SK-N-SH (cell line): ENCODE measurements at regions not wholly inside any gene's neighbourhood (a gene's known extent, or its start where the extent isn't known, plus 50 kb on each side); places are given as distances from the start of the nearest gene placed in this dataset.

Source experiments
- CTCF ChIA-PET: fragments of 300-600, 350-600 bp; formaldehyde crosslinking; extraction: SDS; loops from one replicate; lab custom pipeline; 2021; lab: Yijun Ruan, JAX
- POLR2A ChIA-PET: fragments of 350-600 bp; sonication (Branson Sonifier 250); formaldehyde crosslinking; extraction: SDS; loops from one replicate; lab custom pipeline; 2020; ENCODE audit warnings: antibody characterized with exemption, inconsistent platforms; lab: Yijun Ruan, JAX
- DNase-seq: peaks from one replicate; pipeline ENCODE4 v3.0.0; 2012
- H2AFZ ChIP-seq: fragments of 200-600 bp; sonication (generic); 2 replicates; pipeline ENCODE4 v1.8.1; 2016; ENCODE audit warnings: antibody characterized with exemption, mild to moderate bottlenecking, low read depth
- H3F3A ChIP-seq: fragments of 200-600 bp; sonication (generic); replicated peaks from 2 replicates; pipeline ENCODE3; 2016; ENCODE audit warnings: antibody characterized with exemption, mild to moderate bottlenecking; ENCODE audit not compliant: insufficient read depth
- H3K27ac ChIP-seq, 2 experiments: fragments of 200-500 bp in 1 of 2; fragments of 200-600 bp in 1 of 2; sonication (Bioruptor generic) in 1 of 2; sonication (generic), shearing (Covaris generic) in 1 of 2; 2 replicates each; pipeline versions ENCODE4 v1.5.1 to v1.6.1; 2014 to 2016; ENCODE audit warnings: low read depth in 2 of 2, inconsistent platforms in 1 of 2, low read length in 1 of 2, mild to moderate bottlenecking in 1 of 2, mixed read lengths in 1 of 2
- H3K27me3 ChIP-seq: fragments of 200-600 bp; sonication (generic), shearing (Covaris generic); 2 replicates; pipeline ENCODE4 v1.6.1; 2016; ENCODE audit warnings: mixed run types; ENCODE audit not compliant: insufficient read depth
- H3K36me3 ChIP-seq, 2 experiments: fragments of 200-500 bp in 1 of 2; fragments of 200-600 bp in 1 of 2; sonication (Bioruptor generic) in 1 of 2; sonication (generic) in 1 of 2; replicated peaks in 1 of 2; 2 replicates each; pipeline versions ENCODE3 to v1.5.1; 2014 to 2016; ENCODE audit warnings: low read length in 1 of 2, mild to moderate bottlenecking in 1 of 2; ENCODE audit not compliant: insufficient read depth in 2 of 2, control insufficient read depth in 1 of 2
- H3K4me1 ChIP-seq, 2 experiments: fragments of 200-500 bp in 1 of 2; fragments of 200-600 bp in 1 of 2; sonication (Bioruptor generic) in 1 of 2; sonication (generic), shearing (Covaris generic) in 1 of 2; 2 replicates each; pipeline versions ENCODE4 v1.5.1 to v1.6.1; 2014 to 2016; ENCODE audit warnings: low read depth in 1 of 2, low read length in 1 of 2, mixed run types in 1 of 2; ENCODE audit not compliant: insufficient read depth in 2 of 2, control insufficient read depth in 1 of 2
- H3K4me2 ChIP-seq: fragments of 200-600 bp; sonication (generic), shearing (Covaris generic); 2 replicates; pipeline ENCODE4 v1.6.1; 2017; ENCODE audit warnings: mixed run types
- H3K4me3 ChIP-seq, 2 experiments: fragments of 200-500 bp in 1 of 2; fragments of 200-600 bp in 1 of 2; sonication (Bioruptor generic) in 1 of 2; sonication (generic), shearing (Covaris generic) in 1 of 2; 2 replicates each; pipeline versions ENCODE4 v1.5.1 to v1.8.1; 2014 to 2016; ENCODE audit warnings: low read depth in 2 of 2, inconsistent platforms in 1 of 2, low read length in 1 of 2, mild to moderate bottlenecking in 1 of 2, mixed read lengths in 1 of 2, moderate library complexity in 1 of 2
- H3K79me2 ChIP-seq: fragments of 200-600 bp; sonication (generic); 2 replicates; pipeline ENCODE4 v1.8.1; 2017; ENCODE audit warnings: mild to moderate bottlenecking; ENCODE audit not compliant: insufficient read depth
- H3K9ac ChIP-seq: fragments of 200-600 bp; sonication (generic); 2 replicates; pipeline ENCODE4 v1.6.1; 2017; ENCODE audit warnings: mixed run types
- H3K9me2 ChIP-seq: fragments of 200-600 bp; sonication (generic); 2 replicates; pipeline ENCODE4 v1.6.1; 2017; ENCODE audit warnings: mixed run types
- H3K9me3 ChIP-seq: fragments of 200-600 bp; sonication (generic); 2 replicates; pipeline ENCODE4 v1.6.1; 2017; ENCODE audit warnings: mixed run types, mild to moderate bottlenecking, moderate library complexity
- H4K20me1 ChIP-seq: fragments of 200-600 bp; sonication (generic); 2 replicates; pipeline ENCODE4 v1.6.1; 2017; ENCODE audit warnings: mild to moderate bottlenecking, mixed run types; ENCODE audit not compliant: insufficient read depth
- CTCF ChIP-seq: fragments of 200-600 bp; sonication (generic); IDR thresholded peaks from 2 replicates; pipeline ENCODE4 v1.6.1; 2017; ENCODE audit warnings: antibody characterized with exemption, mild to moderate bottlenecking, moderate library complexity
- ELF1 ChIP-seq: IDR thresholded peaks from 2 replicates; pipeline ENCODE4 v1.4.0; 2012
- EZH2phosphoT487 ChIP-seq: fragments of 200-600 bp; sonication (generic); IDR thresholded peaks from 2 replicates; pipeline ENCODE4 v1.6.1; 2017; ENCODE audit warnings: low read depth, mixed run types, mild to moderate bottlenecking, antibody characterized with exemption, moderate library complexity, borderline replicate concordance
- GATA2 ChIP-seq: sonication (generic); formaldehyde crosslinking; IDR thresholded peaks from 2 replicates; pipeline ENCODE4 v1.5.0; 2020; ENCODE audit warnings: mild to moderate bottlenecking, missing genetic modification reagents
- IRF3 ChIP-seq: fragments of 150-350 bp; IDR thresholded peaks from 2 replicates; pipeline ENCODE4 v1.6.1; 2016; ENCODE audit warnings: mild to moderate bottlenecking, low read depth, low read length
- SMC3 ChIP-seq: IDR thresholded peaks from 2 replicates; pipeline ENCODE4 v1.6.1; 2012; ENCODE audit warnings: low read depth, low read length, improper control_type of control experiment
- TAF1 ChIP-seq: IDR thresholded peaks from 2 replicates; pipeline ENCODE4 v1.6.1; 2012; ENCODE audit warnings: low read depth, mild to moderate bottlenecking, low read length, moderate library complexity, borderline replicate concordance
- TEAD4 ChIP-seq: IDR thresholded peaks from 2 replicates; pipeline ENCODE4 v1.4.0; 2012; ENCODE audit warnings: mild to moderate bottlenecking, borderline replicate concordance; ENCODE audit not compliant: insufficient read depth
- USF1 ChIP-seq: IDR thresholded peaks from 2 replicates; pipeline ENCODE4 v1.4.0; 2012; ENCODE audit warnings: low read depth, borderline replicate concordance
- USF2 ChIP-seq: fragments of 150-350 bp; IDR thresholded peaks from 2 replicates; pipeline ENCODE4 v1.6.1; 2017; ENCODE audit warnings: antibody characterized with exemption, low read length, low read depth, borderline replicate concordance
- YY1 ChIP-seq: IDR thresholded peaks from 2 replicates; pipeline ENCODE4 v1.4.0; 2012; ENCODE audit warnings: low read depth, mild to moderate bottlenecking
- ZBTB33 ChIP-seq: IDR thresholded peaks from 2 replicates; pipeline ENCODE4 v1.4.0; 2012; ENCODE audit warnings: low read depth, borderline replicate concordance
- WGBS: methylation state at CpG from one replicate; pipeline ENCODE4 v1.1.6; 2017; ENCODE audit warnings: low lambda C conversion rate; 5-methylcytosine and 5-hydroxymethylcytosine counted together

- no peaks in the 10 kb centered on the region for H3K27me3 ChIP-seq
- no peak overlapping the region for H3K4me3 ChIP-seq
- no peaks in the 10 kb centered on the region for H3K79me2 ChIP-seq
- no peak overlapping the region for H3K4me2 ChIP-seq
- CTCF ChIA-PET, result no interaction called here
- POLR2A ChIA-PET, result no interaction called here
- DNase-seq, result no peak
- H3K9me3 ChIP-seq, result no peaks in the 10 kb centered on the region
- no peaks in the 10 kb centered on the region for H3K9me2 ChIP-seq
- H3K9ac ChIP-seq, result no peak overlapping the region
- WGBS, result 43% methylated on average over 3 of the region's 3 CpGs
- H3F3A ChIP-seq, result no peaks in the 10 kb centered on the region
- no peak overlapping the region for H3K27ac ChIP-seq
- no peaks in the 10 kb centered on the region for H4K20me1 ChIP-seq
- H2AFZ ChIP-seq, result no peak overlapping the region
- TF ChIP-seq USF2 (no peak), EZH2phosphoT487 (no peak), GATA2 (CRISPR knock-in tag) (no peak), ELF1 (no peak), USF1 (no peak), YY1 (no peak), TAF1 (no peak)
- H3K36me3 ChIP-seq, result no peaks in the 10 kb centered on the region
- no peaks in the 10 kb centered on the region for H3K4me1 ChIP-seq
These were observed 1157.1 kb downstream of the ARAP2 start for GRCh38 chr4:35087218-35087617.

- H3K9me2 ChIP-seq, result no peaks in the 10 kb centered on the region
- DNase-seq, result no peak
- no peaks in the 10 kb centered on the region for H3K79me2 ChIP-seq
- no peak overlapping the region for H3K4me3 ChIP-seq
- H3K9ac ChIP-seq, result no peak overlapping the region
- no peaks in the 10 kb centered on the region for H3K9me3 ChIP-seq
- H3K36me3 ChIP-seq, result no peaks in the 10 kb centered on the region
- no peak overlapping the region for H3K4me2 ChIP-seq
- no peaks in the 10 kb centered on the region for H3F3A ChIP-seq
- H2AFZ ChIP-seq, result no peak overlapping the region
- no peak for TF ChIP-seq TEAD4
- TF ChIP-seq, all 33 proteins: peak for 0
- H3K27ac ChIP-seq, result no peak overlapping the region
- H3K4me1 ChIP-seq, result no peaks in the 10 kb centered on the region
- WGBS, result 39% methylated on average over 4 of the region's 8 CpGs
- no peaks in the 10 kb centered on the region for H3K27me3 ChIP-seq
- CTCF ChIA-PET, result no interaction called here
- H4K20me1 ChIP-seq, result no peaks in the 10 kb centered on the region
- POLR2A ChIA-PET, result no interaction called here
These were observed 1143.4 kb downstream of the ARAP2 start for GRCh38 chr4:35100932-35101331.

- 38% methylated on average over 8 of the region's 8 CpGs for WGBS
- Histone ChIP-seq H2AFZ (no peak overlapping the region), H3K36me3 (no peaks in the 10 kb centered on the region), H3F3A (no peaks in the 10 kb centered on the region), H3K9me2 (no peaks in the 10 kb centered on the region), H3K4me2 (no peak overlapping the region), H3K4me1 (no peaks in the 10 kb centered on the region), H3K27ac (no peak overlapping the region), H3K4me3 (no peak overlapping the region), H4K20me1 (no peaks in the 10 kb centered on the region), H3K79me2 (no peaks in the 10 kb centered on the region), H3K27me3 (no peaks in the 10 kb centered on the region), H3K9ac (no peak overlapping the region), H3K9me3 (no peaks in the 10 kb centered on the region)
- no peak for DNase-seq
- TF ChIP-seq YY1 (no peak), IRF3 (no peak), ZBTB33 (no peak), USF1 (no peak), EZH2phosphoT487 (no peak), SMC3 (no peak), CTCF (no peak)
- POLR2A ChIA-PET, result no interaction called here
- CTCF ChIA-PET, result no interaction called here
These were observed 1142.2 kb downstream of the ARAP2 start for GRCh38 chr4:35102066-35102465.
